IPS-18a (cell line): ENCODE measurements at regions not wholly inside any gene's neighbourhood (a gene's known extent, or its start where the extent isn't known, plus 50 kb on each side); places are given as distances from the start of the nearest gene placed in this dataset.

Experiments used
- H3K27ac ChIP-seq: one replicate; pipeline ENCODE4 v1.5.1; 2013; ENCODE audit warnings: low read length
- H3K27me3 ChIP-seq: one replicate; pipeline ENCODE4 v1.6.1; 2013; ENCODE audit warnings: mild to moderate bottlenecking, low read length; ENCODE audit not compliant: control insufficient read depth, insufficient read depth
- H3K36me3 ChIP-seq: one replicate; pipeline ENCODE4 v1.6.1; 2013; ENCODE audit warnings: low read depth, low read length; ENCODE audit not compliant: control insufficient read depth
- H3K4me1 ChIP-seq: one replicate; pipeline ENCODE4 v1.6.1; 2013; ENCODE audit warnings: low read depth, low read length; ENCODE audit not compliant: control insufficient read depth
- H3K4me3 ChIP-seq: one replicate; pipeline ENCODE4 v1.5.1; 2013; ENCODE audit warnings: low read length
- H3K9ac ChIP-seq: one replicate; pipeline ENCODE4 v1.6.1; 2013; ENCODE audit warnings: mild to moderate bottlenecking, low read length, moderate library complexity
- H3K9me3 ChIP-seq: one replicate; pipeline ENCODE4 v1.6.1; 2013; ENCODE audit warnings: low read depth, low read length; ENCODE audit not compliant: control insufficient read depth

- H3K27ac ChIP-seq, result no peak overlapping the region
- H3K9ac ChIP-seq, result no peak overlapping the region
- no peaks in the 10 kb centered on the region for H3K9me3 ChIP-seq
- H3K4me1 ChIP-seq, result no peaks in the 10 kb centered on the region
- H3K27me3 ChIP-seq, result no peaks in the 10 kb centered on the region
- H3K36me3 ChIP-seq, result no peaks in the 10 kb centered on the region
- no peak overlapping the region for H3K4me3 ChIP-seq
These were observed 125.2 kb upstream of the RAP2B start for GRCh38 chr3:153036846-153037245.

DNA sequence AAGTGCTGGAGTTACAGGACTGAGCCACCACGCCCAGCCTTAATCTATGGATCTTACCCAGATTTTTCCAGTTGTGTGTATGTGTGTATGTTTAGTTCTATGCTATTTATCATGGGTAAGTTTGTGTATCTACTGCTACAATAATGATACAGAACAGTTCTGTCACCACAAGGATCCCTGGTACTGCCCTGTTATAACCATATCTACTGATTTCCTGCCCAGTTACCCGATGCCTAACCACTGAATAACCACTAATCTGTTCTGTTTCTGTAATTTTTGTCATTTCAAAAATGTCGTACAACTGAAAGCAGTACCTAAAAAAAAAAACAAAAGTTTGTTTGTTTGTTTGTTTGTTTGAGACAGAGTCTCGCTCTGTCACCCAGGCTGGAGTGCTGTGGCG is 123.7 kb upstream of the RAP2B start:
- Histone ChIP-seq H3K4me3 (no peak overlapping the region), H3K4me1 (no peaks in the 10 kb centered on the region), H3K27me3 (no peaks in the 10 kb centered on the region), H3K9ac (no peak overlapping the region), H3K27ac (no peak overlapping the region), H3K36me3 (no peaks in the 10 kb centered on the region), H3K9me3 (no peaks in the 10 kb centered on the region)

GRCh38 chr3:153038779-153039178 is 123.2 kb upstream of the RAP2B start:
- Histone ChIP-seq H3K4me3 (no peak overlapping the region), H3K4me1 (no peaks in the 10 kb centered on the region), H3K9me3 (no peaks in the 10 kb centered on the region), H3K9ac (no peak overlapping the region), H3K27me3 (no peaks in the 10 kb centered on the region), H3K27ac (no peak overlapping the region), H3K36me3 (no peaks in the 10 kb centered on the region)

DNA sequence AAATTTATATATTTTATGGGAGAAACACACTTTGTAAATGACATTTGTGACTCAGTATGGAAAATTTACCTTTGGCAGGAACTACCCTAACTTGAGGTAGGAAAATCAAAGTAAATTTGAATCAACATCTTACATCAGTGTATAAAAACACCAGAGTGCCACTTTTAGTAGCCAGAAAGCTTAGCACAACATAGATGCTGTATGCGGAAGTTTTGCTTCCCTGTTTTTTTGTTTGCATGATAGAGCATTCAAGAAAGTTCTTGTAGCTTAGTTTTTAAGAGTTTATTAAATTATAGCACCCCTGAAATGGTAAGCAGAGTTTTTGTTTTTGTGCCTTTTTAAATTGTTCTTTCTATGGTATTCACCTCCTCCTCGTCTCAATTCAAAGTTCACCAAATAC is 120.8 kb upstream of the RAP2B start:
- Histone ChIP-seq H3K27ac (no peak overlapping the region), H3K4me1 (no peaks in the 10 kb centered on the region), H3K27me3 (no peaks in the 10 kb centered on the region), H3K9me3 (no peaks in the 10 kb centered on the region), H3K36me3 (no peaks in the 10 kb centered on the region), H3K4me3 (no peak overlapping the region), H3K9ac (no peak overlapping the region)

DNA sequence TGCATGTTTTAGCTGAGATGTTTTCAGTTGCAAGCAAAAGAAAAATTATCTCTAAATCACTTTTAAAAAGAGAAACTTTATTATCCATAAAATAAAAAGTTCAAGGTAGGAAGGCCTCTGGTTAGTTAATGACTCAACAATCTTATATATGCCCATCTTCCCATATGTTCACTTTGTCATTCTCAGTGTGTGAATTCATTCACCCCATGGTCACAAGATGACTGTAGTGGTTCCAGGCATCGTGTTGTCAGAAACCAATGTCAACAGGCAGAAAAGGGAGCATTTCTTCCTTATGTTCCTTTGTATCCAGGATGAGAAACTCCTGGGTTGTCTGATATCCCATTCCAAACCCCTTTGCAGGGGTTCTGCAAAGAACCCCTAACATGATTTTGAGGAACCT is 119.9 kb upstream of the RAP2B start:
- no peaks in the 10 kb centered on the region for H3K4me1 ChIP-seq
- no peak overlapping the region for H3K4me3 ChIP-seq
- H3K9ac ChIP-seq, result no peak overlapping the region
- H3K9me3 ChIP-seq, result no peaks in the 10 kb centered on the region
- no peaks in the 10 kb centered on the region for H3K36me3 ChIP-seq
- no peaks in the 10 kb centered on the region for H3K27me3 ChIP-seq
- no peak overlapping the region for H3K27ac ChIP-seq

DNA sequence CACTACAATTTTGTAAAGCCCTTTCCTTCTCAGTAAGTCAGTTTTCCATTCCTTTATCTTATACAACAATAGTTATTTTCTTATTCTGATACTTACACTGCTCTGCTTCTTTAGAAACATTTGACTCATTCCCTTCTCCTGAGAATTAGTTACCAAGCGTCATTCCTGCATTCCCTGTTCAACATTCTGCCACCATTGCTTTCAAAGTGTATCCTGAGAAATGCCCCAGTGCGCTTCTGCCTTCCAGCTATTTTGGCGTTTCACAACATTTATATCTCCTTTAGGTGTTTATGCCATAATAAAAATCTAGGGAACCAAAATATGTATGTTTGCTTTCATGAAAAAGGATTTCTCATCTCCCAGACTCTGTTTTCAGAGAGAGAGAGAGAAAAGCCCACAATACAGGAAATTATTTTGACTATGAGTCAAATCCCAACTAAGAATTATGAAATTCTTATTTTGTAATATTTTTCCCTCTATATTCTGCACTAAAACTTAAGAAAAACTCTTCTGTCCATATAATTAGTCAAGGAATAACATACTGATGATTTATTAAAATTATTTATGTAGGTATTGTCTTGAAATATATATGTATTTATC is 118.2 kb upstream of the RAP2B start:
- Histone ChIP-seq H3K36me3 (no peaks in the 10 kb centered on the region), H3K9ac (no peak overlapping the region), H3K4me1 (no peaks in the 10 kb centered on the region), H3K9me3 (no peaks in the 10 kb centered on the region), H3K27ac (no peak overlapping the region), H3K27me3 (no peaks in the 10 kb centered on the region), H3K4me3 (no peak overlapping the region)

DNA sequence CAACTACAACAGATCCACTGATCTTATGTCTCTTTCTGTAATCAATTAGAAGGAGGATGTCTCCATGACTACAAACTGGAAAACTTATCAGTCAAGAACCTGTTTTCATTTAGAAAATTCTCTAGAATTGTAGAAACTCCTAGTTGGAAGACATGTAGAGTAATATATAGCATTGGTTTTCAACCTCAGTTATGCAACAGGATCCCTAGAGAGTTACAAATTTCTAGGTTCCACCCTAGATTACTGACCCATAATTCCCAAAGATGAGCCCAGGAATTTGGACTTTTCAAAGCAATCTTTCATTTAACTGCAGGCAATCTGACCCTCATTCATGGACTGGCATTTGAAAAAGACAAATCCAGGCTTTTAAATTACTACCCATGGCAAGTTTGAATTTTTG is 116.9 kb upstream of the RAP2B start:
- no peak overlapping the region for H3K27ac ChIP-seq

DNA sequence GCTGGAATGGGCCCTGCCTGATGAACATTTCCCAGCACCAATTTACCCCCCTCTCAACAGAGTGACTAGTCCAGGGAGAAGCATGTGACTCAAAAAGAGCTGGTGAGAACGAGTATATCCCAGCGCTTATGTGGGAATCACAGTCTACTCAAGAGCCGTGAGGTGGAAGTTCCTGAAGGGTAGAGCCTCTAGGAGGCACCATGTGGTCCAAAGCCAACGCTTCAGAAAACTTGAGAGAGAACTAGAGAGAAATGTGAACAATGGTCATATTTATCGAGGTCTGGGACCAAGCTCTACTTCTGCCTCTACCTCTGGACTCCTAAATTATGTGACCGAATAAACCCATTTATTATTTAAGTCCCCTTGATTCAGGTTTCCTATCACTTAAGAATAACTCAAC is 111.0 kb upstream of the RAP2B start:
- H3K36me3 ChIP-seq, result no peaks in the 10 kb centered on the region
- H3K27ac ChIP-seq, result no peak overlapping the region
- H3K4me3 ChIP-seq, result no peak overlapping the region
- no peaks in the 10 kb centered on the region for H3K4me1 ChIP-seq
- no peaks in the 10 kb centered on the region for H3K27me3 ChIP-seq
- no peak overlapping the region for H3K9ac ChIP-seq
- H3K9me3 ChIP-seq, result no peaks in the 10 kb centered on the region

More for the DNA sequence above, 116.9 kb upstream of the RAP2B start:
- no peaks in the 10 kb centered on the region for H3K27me3 ChIP-seq
- H3K36me3 ChIP-seq, result no peaks in the 10 kb centered on the region
- no peak overlapping the region for H3K9ac ChIP-seq
- H3K4me1 ChIP-seq, result no peaks in the 10 kb centered on the region
- no peaks in the 10 kb centered on the region for H3K9me3 ChIP-seq
- H3K4me3 ChIP-seq, result no peak overlapping the region

DNA sequence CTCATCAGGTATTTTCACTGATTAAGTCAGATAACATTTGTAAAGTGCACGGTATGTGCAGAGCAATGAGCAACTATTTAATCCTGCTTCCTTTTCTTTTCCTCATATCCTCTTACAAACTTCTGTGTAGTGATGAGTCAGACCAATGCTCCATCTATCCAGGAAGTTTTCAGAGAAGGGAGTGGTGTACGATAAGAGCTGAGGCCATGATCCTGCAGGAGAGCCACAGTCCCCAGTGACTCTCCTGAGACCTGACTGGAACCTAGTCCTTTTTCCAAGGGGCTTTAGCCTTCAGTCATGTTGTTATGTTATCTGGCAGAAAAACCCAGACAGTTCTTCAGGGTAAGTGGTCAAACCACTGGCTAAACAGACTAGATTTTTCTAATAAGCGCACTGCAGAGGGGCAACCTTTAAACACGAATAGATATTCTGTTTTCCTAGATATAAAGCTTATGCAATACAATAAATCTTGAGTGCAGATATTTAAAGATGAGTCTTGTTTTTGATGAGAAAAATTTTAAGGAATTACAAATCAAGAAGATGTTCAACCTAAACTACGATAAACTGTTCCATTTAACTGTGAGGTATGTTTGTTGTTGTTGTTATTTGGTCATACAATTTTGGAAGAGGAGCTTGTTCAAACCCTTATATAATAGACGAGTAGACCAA is 110.5 kb upstream of the RAP2B start:
- H3K27ac ChIP-seq, result no peak overlapping the region
- no peaks in the 10 kb centered on the region for H3K36me3 ChIP-seq
- no peak overlapping the region for H3K9ac ChIP-seq
- no peaks in the 10 kb centered on the region for H3K27me3 ChIP-seq
- H3K9me3 ChIP-seq, result no peaks in the 10 kb centered on the region
- H3K4me3 ChIP-seq, result no peak overlapping the region
- H3K4me1 ChIP-seq, result no peaks in the 10 kb centered on the region

GRCh38 chr3:153052096-153052460 is 109.9 kb upstream of the RAP2B start:
- Histone ChIP-seq H3K36me3 (no peaks in the 10 kb centered on the region), H3K27me3 (no peaks in the 10 kb centered on the region), H3K4me1 (no peaks in the 10 kb centered on the region), H3K9me3 (no peaks in the 10 kb centered on the region), H3K9ac (no peak overlapping the region), H3K27ac (no peak overlapping the region), H3K4me3 (no peak overlapping the region)

DNA sequence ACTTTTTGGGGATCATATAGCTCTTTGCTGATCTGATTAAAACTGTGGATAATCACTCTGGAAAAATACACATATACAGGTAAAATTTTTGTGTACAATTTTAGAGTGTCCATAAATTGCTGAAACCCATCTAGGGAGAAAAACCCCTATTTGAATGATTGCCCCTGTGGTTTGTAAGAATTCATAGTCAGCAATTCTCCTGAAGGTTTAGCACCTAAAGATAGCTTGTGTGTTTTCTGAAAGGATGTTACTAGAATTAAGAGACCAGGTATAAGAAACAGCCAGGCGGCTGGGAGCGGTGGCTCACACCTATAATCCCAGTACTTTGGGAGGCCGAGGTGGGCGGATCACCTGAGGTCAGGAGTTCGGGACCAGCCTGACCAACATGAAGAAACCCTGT is 106.8 kb upstream of the RAP2B start:
- H3K4me3 ChIP-seq, result no peak overlapping the region
- no peaks in the 10 kb centered on the region for H3K27me3 ChIP-seq
- H3K9me3 ChIP-seq, result no peaks in the 10 kb centered on the region
- no peaks in the 10 kb centered on the region for H3K36me3 ChIP-seq
- H3K9ac ChIP-seq, result no peak overlapping the region
- no peak overlapping the region for H3K27ac ChIP-seq
- no peaks in the 10 kb centered on the region for H3K4me1 ChIP-seq

DNA sequence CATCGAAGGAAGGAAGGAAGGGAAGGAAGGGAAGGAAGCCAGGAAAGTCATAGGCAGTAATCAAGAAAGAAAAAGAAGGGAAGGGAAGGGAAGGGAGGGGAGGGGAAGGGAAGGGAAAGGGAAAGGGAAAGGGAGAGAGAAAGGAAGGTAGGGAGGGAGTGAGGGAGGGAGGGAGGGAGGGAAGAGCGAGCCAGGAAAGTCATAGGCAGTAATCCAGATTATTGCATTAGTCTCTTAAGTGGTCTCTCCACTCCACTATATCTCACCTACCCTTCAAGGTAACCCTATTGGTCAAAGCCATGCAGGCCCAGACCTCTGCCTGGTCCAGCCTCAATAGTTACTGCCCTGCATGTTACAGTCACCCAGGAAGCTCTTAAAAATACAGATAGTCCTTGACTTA is 106.2 kb upstream of the RAP2B start:
- Histone ChIP-seq H3K9ac (no peak overlapping the region), H3K27me3 (no peaks in the 10 kb centered on the region)

More for the DNA sequence above, 106.2 kb upstream of the RAP2B start:
- no peaks in the 10 kb centered on the region for H3K4me1 ChIP-seq
- H3K36me3 ChIP-seq, result no peaks in the 10 kb centered on the region
- H3K9me3 ChIP-seq, result no peaks in the 10 kb centered on the region
- no peak overlapping the region for H3K27ac ChIP-seq
- H3K4me3 ChIP-seq, result no peak overlapping the region
